Ishikawa (cell line): ENCODE measurements at regions not wholly inside any gene's neighbourhood (a gene's known extent, or its start where the extent isn't known, plus 50 kb on each side); places are given as distances from the start of the nearest gene placed in this dataset.

Experiments
- CEBPB ChIP-seq: IDR thresholded peaks from 2 replicates; pipeline ENCODE4 v1.6.1; 2012
- CREB1 ChIP-seq: IDR thresholded peaks from 2 replicates; pipeline ENCODE4 v1.6.1; 2012; ENCODE audit warnings: low read depth
- EGR1 ChIP-seq: IDR thresholded peaks from 2 replicates; pipeline ENCODE4 v1.6.1; 2012
- EP300 ChIP-seq: IDR thresholded peaks from 2 replicates; pipeline ENCODE4 v1.6.1; 2012; ENCODE audit warnings: borderline replicate concordance
- FOXM1 ChIP-seq: IDR thresholded peaks from 2 replicates; pipeline ENCODE4 v1.6.1; 2012; ENCODE audit warnings: low read depth, borderline replicate concordance
- NFIC ChIP-seq: IDR thresholded peaks from 2 replicates; pipeline ENCODE4 v1.6.1; 2012
- RAD21 ChIP-seq: IDR thresholded peaks from 2 replicates; pipeline ENCODE4 v1.6.1; 2012; ENCODE audit warnings: low read depth
- TAF1 ChIP-seq: IDR thresholded peaks from 2 replicates; pipeline ENCODE4 v1.6.1; 2012; ENCODE audit warnings: low read depth, mild to moderate bottlenecking
- TCF12 ChIP-seq: IDR thresholded peaks from 2 replicates; pipeline ENCODE4 v1.6.1; 2012; ENCODE audit warnings: low read depth
- TEAD4 ChIP-seq: IDR thresholded peaks from 2 replicates; pipeline ENCODE4 v1.6.1; 2012
- USF1 ChIP-seq: IDR thresholded peaks from 2 replicates; pipeline ENCODE4 v1.6.1; 2012
- YY1 ChIP-seq: IDR thresholded peaks from 2 replicates; pipeline ENCODE4 v1.6.1; 2012; ENCODE audit warnings: low read depth
- ZBTB7A ChIP-seq: IDR thresholded peaks from 2 replicates; pipeline ENCODE4 v1.6.1; 2012; ENCODE audit warnings: low read depth
- TF ChIP-seq, protein P1 (sequence below): IDR thresholded peaks from 2 replicates; pipeline ENCODE4 v1.6.1; 2012
- TF ChIP-seq, protein P2 (sequence below): IDR thresholded peaks from 2 replicates; pipeline ENCODE4 v1.6.1; 2012; ENCODE audit warnings: low read depth, mild to moderate bottlenecking

- TF ChIP-seq TCF12, result no peak
- no peak for TF ChIP-seq EGR1
- TF ChIP-seq TEAD4, result no peak
- no peak for TF ChIP-seq USF1
- TF ChIP-seq, protein P1, sequence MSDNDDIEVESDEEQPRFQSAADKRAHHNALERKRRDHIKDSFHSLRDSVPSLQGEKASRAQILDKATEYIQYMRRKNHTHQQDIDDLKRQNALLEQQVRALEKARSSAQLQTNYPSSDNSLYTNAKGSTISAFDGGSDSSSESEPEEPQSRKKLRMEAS, result no peak
- no peak for TF ChIP-seq CREB1
- TF ChIP-seq YY1, result no peak
- TF ChIP-seq ZBTB7A, result no peak
- TF ChIP-seq RAD21, result no peak
- no peak for TF ChIP-seq CEBPB
- no peak for TF ChIP-seq EP300
- TF ChIP-seq, protein P2, sequence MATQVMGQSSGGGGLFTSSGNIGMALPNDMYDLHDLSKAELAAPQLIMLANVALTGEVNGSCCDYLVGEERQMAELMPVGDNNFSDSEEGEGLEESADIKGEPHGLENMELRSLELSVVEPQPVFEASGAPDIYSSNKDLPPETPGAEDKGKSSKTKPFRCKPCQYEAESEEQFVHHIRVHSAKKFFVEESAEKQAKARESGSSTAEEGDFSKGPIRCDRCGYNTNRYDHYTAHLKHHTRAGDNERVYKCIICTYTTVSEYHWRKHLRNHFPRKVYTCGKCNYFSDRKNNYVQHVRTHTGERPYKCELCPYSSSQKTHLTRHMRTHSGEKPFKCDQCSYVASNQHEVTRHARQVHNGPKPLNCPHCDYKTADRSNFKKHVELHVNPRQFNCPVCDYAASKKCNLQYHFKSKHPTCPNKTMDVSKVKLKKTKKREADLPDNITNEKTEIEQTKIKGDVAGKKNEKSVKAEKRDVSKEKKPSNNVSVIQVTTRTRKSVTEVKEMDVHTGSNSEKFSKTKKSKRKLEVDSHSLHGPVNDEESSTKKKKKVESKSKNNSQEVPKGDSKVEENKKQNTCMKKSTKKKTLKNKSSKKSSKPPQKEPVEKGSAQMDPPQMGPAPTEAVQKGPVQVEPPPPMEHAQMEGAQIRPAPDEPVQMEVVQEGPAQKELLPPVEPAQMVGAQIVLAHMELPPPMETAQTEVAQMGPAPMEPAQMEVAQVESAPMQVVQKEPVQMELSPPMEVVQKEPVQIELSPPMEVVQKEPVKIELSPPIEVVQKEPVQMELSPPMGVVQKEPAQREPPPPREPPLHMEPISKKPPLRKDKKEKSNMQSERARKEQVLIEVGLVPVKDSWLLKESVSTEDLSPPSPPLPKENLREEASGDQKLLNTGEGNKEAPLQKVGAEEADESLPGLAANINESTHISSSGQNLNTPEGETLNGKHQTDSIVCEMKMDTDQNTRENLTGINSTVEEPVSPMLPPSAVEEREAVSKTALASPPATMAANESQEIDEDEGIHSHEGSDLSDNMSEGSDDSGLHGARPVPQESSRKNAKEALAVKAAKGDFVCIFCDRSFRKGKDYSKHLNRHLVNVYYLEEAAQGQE, result no peak
Measured at GRCh38 chr14:59038746-59039145, 149.7 kb upstream of the DAAM1 start.

- TF ChIP-seq, protein P1, result no peak
- TF ChIP-seq EP300 (no peak), CREB1 (no peak), TAF1 (no peak), USF1 (no peak)
Measured at GRCh38 chr14:59041308-59041707, 147.2 kb upstream of the DAAM1 start.

GRCh38 chr14:59044707-59045106 is 143.8 kb upstream of the DAAM1 start:
- TF ChIP-seq CEBPB (no peak), ZBTB7A (no peak), NFIC (no peak), YY1 (no peak), TAF1 (no peak), FOXM1 (no peak), EP300 (no peak), TCF12 (no peak), USF1 (no peak), RAD21 (no peak), CREB1 (no peak), EGR1 (no peak), TEAD4 (no peak)
- TF ChIP-seq, protein P2, result no peak
- TF ChIP-seq, protein P1, result no peak

DNA sequence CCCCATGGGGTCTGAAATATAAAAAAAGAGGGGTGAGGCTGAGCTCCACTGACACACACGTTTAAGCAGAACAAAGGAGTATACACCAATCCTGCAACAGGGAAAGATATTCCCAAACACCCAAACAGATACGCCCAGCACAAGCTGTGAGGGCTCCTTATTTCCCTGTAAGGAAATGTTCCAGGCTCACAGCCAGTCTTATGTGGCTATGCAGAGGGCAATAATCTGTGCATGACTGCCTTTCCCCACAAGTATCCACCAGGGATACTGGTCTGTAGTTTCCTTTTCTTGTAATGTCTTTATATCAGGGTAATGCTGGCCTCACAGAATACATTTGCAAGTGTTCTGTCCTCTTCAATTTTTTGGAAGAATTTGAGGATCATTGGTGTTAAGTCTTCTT is 141.7 kb upstream of the DAAM1 start:
- TF ChIP-seq, protein P1, result no peak
- TF ChIP-seq ZBTB7A (no peak), TCF12 (no peak), RAD21 (no peak), NFIC (no peak), TAF1 (no peak), EGR1 (no peak), YY1 (no peak), CEBPB (no peak), CREB1 (no peak), EP300 (no peak), FOXM1 (no peak), TEAD4 (no peak), USF1 (no peak)
- TF ChIP-seq, protein P2, result no peak
